ENCODE measurements at regions not wholly inside any gene's neighbourhood (a gene's known extent, or its start where the extent isn't known, plus 50 kb on each side); places are given as distances from the start of the nearest gene placed in this dataset.
"Not testable (repeated sequence)": the region's sequence is repeated elsewhere in the genome, so short reads cannot be mapped to it uniquely, and the experiment has no call there.

DNA sequence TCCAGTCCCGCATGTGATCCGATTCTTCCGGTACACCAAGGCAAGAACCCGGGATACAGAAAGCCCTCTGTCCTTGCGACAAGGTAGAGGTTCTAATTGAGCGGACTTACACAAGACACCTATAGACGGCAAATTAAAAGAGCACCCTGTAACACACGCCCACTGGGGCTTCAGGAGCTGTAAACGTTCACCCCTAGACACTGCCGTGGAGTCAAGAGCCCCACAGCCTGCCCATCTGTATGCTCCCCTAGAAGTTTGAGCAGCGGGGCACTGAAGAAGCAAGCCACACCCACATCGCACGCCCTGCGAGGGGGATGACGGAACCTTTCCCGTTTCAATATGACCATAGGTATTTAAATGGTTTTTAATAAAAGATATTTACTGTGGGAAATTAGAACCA is 696.3 kb upstream of the MMS22L start:
- H3K36me3 ChIP-seq (ENCODE audit: control insufficient read depth, insufficient read depth, low read length, severe bottlenecking); H3K27me3 ChIP-seq (replicated peaks; ENCODE audit: control insufficient read depth, insufficient read depth, low read length); H3K4me3 ChIP-seq (ENCODE audit: low read length); H3K9me3 ChIP-seq (ENCODE audit: control insufficient read depth, low read length); H3K9ac ChIP-seq (ENCODE audit: low read length); DNase-seq (ENCODE audit: low read depth); H3K4me1 ChIP-seq (ENCODE audit: control insufficient read depth, insufficient read depth, low read length): not testable (repeated sequence)

DNA sequence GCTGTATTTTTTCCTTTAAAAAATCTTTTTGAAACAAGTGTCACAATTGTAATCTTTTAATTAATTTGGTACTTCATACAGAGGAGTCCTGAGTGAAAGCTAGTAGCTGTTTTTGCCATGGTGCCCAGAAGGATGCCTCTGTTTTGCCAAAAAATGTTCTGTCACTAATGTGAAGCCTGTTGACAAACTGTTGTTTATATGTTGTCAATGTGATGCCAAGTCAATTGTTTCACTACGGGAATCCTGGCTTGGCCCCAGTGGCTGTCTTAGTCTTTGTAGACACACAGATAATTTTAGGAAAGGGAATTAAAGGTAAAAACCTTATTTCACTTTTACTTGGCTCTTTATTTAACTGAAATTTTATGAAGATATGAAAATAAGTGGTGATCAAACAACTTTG is 706.4 kb upstream of the MMS22L start:
- H3K27me3 ChIP-seq (replicated peaks; ENCODE audit: control insufficient read depth, insufficient read depth, low read length), result no peaks in the 10 kb centered on the region

DNA sequence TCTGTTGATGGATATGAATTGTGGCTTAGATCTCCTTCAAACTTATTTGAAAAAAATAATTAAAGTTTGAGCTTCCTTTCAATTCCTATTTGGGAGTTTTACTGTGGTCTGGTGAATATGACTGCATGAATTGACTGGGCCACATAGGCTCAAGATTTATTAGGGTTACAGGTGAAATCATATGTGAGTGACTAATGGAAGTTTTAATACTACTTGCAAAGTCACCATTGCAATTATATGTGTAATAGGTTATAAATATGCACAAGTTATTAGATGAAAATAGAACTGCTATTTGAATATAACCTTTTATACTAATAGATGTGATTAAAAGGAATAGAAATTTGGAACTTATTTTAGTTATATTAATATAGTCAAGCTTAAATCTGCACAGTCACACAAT is 712.1 kb upstream of the MMS22L start:
- Histone ChIP-seq H3K9ac (ENCODE audit: low read length) (no peak overlapping the region), H3K4me1 (ENCODE audit: control insufficient read depth, insufficient read depth, low read length) (no peaks in the 10 kb centered on the region), H3K27me3 (replicated peaks; ENCODE audit: control insufficient read depth, insufficient read depth, low read length) (peaks cover 4% of the 10 kb centered on the region), H3K4me3 (ENCODE audit: low read length) (no peak overlapping the region), H3K36me3 (ENCODE audit: control insufficient read depth, insufficient read depth, low read length, severe bottlenecking) (no peaks in the 10 kb centered on the region), H3K9me3 (ENCODE audit: control insufficient read depth, low read length) (no peaks in the 10 kb centered on the region)
- DNase-seq (ENCODE audit: low read depth), result no peak

More for the DNA sequence above, 706.4 kb upstream of the MMS22L start:
- H3K4me3 ChIP-seq (ENCODE audit: low read length), result no peak overlapping the region
- H3K4me1 ChIP-seq (ENCODE audit: control insufficient read depth, insufficient read depth, low read length), result no peaks in the 10 kb centered on the region
- H3K9ac ChIP-seq (ENCODE audit: low read length), result no peak overlapping the region
- H3K9me3 ChIP-seq (ENCODE audit: control insufficient read depth, low read length), result no peaks in the 10 kb centered on the region
- H3K36me3 ChIP-seq (ENCODE audit: control insufficient read depth, insufficient read depth, low read length, severe bottlenecking), result no peaks in the 10 kb centered on the region
- no peak for DNase-seq (ENCODE audit: low read depth)

DNA sequence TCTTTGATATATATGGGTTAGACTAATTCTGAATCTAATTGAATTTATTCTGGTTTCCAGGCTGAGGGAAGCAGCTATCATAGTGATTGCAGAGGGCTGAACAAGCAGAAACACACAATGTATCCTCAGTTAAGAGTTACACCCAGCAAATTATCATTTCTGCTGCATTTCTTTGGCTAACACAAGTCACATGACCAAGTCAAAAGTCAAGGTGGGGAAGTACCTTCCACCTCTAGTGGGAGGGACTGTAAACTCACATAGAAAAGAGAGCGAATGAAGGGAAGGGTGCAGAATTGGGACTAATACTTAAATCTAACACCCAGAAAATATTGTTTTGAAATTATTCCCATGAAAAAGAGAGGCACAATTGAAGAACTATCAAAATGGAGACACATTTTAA is 719.7 kb upstream of the MMS22L start:
- no peaks in the 10 kb centered on the region for H3K9me3 ChIP-seq (ENCODE audit: control insufficient read depth, low read length)
- peaks cover 8% of the 10 kb centered on the region for H3K27me3 ChIP-seq (replicated peaks; ENCODE audit: control insufficient read depth, insufficient read depth, low read length)
- no peak overlapping the region for H3K9ac ChIP-seq (ENCODE audit: low read length)
- no peak for DNase-seq (ENCODE audit: low read depth)
- H3K36me3 ChIP-seq (ENCODE audit: control insufficient read depth, insufficient read depth, low read length, severe bottlenecking), result no peaks in the 10 kb centered on the region
- H3K4me3 ChIP-seq (ENCODE audit: low read length), result no peak overlapping the region
- H3K4me1 ChIP-seq (ENCODE audit: control insufficient read depth, insufficient read depth, low read length), result no peaks in the 10 kb centered on the region

DNA sequence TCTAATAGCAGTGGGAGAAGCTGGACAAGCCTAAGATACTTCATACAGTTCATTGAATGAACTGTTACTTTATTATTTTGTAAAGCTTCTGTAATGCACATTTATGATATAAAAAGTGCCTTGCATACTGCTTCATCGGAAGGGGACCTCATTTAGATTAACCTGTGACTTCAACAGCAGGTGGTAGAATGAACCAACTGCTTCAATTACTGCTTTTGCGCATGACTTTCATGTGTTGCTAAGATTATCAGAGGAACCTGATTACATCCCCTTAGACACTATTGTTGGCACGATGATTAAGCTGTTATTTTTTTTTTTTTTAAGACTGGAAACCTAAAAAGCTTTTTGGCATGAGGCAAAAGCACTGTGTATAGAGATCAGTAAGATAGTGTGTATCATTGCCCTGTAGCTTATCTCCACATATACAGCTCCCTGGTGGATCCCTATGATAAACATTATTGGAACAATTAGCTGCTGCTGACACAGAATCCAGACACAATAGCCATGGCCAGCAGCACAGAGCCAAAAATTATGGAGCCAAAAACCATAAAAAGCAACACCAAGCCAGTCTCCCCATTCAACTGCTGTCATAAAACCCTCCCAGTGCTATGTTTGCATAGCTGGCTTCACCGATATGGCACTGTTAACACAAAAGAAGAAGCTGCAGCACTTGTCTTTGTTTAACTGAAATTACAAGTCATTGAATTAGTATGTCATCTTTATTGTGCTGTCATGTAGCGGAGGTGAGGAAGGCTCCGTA is 731.6 kb upstream of the MMS22L start:
- no peaks in the 10 kb centered on the region for H3K36me3 ChIP-seq (ENCODE audit: control insufficient read depth, insufficient read depth, low read length, severe bottlenecking)
- no peaks in the 10 kb centered on the region for H3K9me3 ChIP-seq (ENCODE audit: control insufficient read depth, low read length)
- H3K9ac ChIP-seq (ENCODE audit: low read length), result no peak overlapping the region
- H3K4me1 ChIP-seq (ENCODE audit: control insufficient read depth, insufficient read depth, low read length), result no peaks in the 10 kb centered on the region
- no peak for DNase-seq (ENCODE audit: low read depth)
- no peaks in the 10 kb centered on the region for H3K27me3 ChIP-seq (replicated peaks; ENCODE audit: control insufficient read depth, insufficient read depth, low read length)
- H3K4me3 ChIP-seq (ENCODE audit: low read length), result no peak overlapping the region

DNA sequence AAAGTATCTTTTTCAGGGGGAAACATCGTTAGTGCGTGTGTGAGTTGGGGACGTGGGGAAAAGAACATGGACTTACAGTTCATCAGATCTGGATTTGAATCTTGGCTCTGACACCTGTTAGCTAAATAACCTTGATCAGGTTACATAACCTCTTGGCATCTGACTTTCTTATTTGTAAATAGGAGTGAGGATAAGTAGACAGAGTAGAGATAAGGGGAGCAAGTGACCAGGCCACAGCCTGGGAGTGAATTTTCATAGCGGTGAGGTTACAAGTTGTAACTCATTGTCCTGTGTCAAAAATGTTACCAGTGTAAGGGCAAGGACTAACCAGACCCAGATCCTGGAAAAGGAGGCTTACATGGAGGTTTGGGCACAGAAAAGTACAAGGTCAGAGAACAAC is 733.5 kb upstream of the MMS22L start:
- Histone ChIP-seq H3K9me3 (ENCODE audit: control insufficient read depth, low read length) (no peaks in the 10 kb centered on the region), H3K36me3 (ENCODE audit: control insufficient read depth, insufficient read depth, low read length, severe bottlenecking) (no peaks in the 10 kb centered on the region)
- no peak for DNase-seq (ENCODE audit: low read depth)

DNA sequence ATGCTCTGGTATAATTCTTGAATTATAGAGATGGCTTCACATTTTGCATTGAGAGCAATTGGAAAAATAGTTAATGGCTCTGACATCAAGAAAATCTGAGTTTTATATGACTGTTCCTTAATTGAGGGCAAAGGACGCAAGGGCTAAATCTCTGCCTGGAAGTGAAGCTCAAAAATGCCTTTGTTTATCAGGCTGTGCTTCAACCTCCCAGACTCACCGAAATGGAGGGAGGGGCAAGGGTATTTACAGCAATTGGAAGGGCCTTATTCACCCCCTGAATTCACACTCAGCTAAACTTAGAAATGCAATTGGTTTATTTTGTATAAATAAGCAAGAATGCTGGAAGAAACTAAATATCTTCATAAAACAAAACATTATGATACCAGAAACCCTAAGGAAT is 737.2 kb upstream of the MMS22L start:
- DNase-seq (ENCODE audit: low read depth), result no peak
- H3K9ac ChIP-seq (ENCODE audit: low read length), result no peak overlapping the region
- no peaks in the 10 kb centered on the region for H3K9me3 ChIP-seq (ENCODE audit: control insufficient read depth, low read length)
- no peak overlapping the region for H3K4me3 ChIP-seq (ENCODE audit: low read length)
- no peaks in the 10 kb centered on the region for H3K36me3 ChIP-seq (ENCODE audit: control insufficient read depth, insufficient read depth, low read length, severe bottlenecking)
- no peaks in the 10 kb centered on the region for H3K4me1 ChIP-seq (ENCODE audit: control insufficient read depth, insufficient read depth, low read length)
- H3K27me3 ChIP-seq (replicated peaks; ENCODE audit: control insufficient read depth, insufficient read depth, low read length), result no peaks in the 10 kb centered on the region

More for the DNA sequence above, 733.5 kb upstream of the MMS22L start:
- H3K4me3 ChIP-seq (ENCODE audit: low read length), result no peak overlapping the region
- H3K9ac ChIP-seq (ENCODE audit: low read length), result no peak overlapping the region
- no peaks in the 10 kb centered on the region for H3K27me3 ChIP-seq (replicated peaks; ENCODE audit: control insufficient read depth, insufficient read depth, low read length)
- H3K4me1 ChIP-seq (ENCODE audit: control insufficient read depth, insufficient read depth, low read length), result no peaks in the 10 kb centered on the region

DNA sequence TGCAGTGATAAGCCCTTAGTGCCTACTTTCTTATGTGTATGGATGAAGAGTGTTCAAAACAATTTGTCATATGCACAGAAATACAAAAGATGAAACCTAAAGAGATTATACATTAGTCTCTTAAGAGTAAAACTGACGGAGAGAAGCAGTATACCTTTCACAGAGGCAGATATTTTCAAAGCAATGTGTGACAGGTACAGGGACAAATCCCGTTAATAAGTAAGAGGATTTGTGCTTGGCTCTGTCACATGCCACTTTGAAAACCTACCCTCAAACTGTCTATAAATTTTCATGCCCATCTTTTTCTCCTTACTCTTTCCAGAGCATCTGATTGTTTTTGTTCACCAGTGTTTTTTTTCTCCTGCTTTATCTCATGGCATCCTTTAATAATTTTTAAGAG is 741.3 kb upstream of the MMS22L start:
- H3K4me3 ChIP-seq (ENCODE audit: low read length), result no peak overlapping the region
- H3K27me3 ChIP-seq (replicated peaks; ENCODE audit: control insufficient read depth, insufficient read depth, low read length), result no peaks in the 10 kb centered on the region
- no peaks in the 10 kb centered on the region for H3K4me1 ChIP-seq (ENCODE audit: control insufficient read depth, insufficient read depth, low read length)
- no peaks in the 10 kb centered on the region for H3K36me3 ChIP-seq (ENCODE audit: control insufficient read depth, insufficient read depth, low read length, severe bottlenecking)
- no peaks in the 10 kb centered on the region for H3K9me3 ChIP-seq (ENCODE audit: control insufficient read depth, low read length)
- H3K9ac ChIP-seq (ENCODE audit: low read length), result no peak overlapping the region
- DNase-seq (ENCODE audit: low read depth), result no peak

DNA sequence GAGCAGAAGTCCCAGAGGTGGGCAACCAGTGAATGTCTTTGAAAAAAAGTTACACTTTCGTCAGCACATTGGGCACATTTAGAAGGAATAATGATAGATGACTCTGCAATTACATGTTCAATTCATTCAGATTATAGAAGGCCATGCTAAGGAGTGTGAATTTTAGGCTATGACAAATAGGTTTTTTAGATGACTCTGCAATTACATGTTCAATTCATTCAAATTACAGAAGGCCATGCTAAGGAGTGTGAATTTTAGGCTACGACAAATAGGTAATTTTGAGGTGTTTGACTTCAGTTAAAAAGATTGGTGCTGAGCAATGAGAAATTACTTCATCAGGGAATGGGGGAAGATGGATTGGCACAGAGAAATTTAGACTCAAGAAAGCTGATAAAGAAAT is 744.9 kb upstream of the MMS22L start:
- Histone ChIP-seq H3K27me3 (replicated peaks; ENCODE audit: control insufficient read depth, insufficient read depth, low read length) (no peaks in the 10 kb centered on the region), H3K4me3 (ENCODE audit: low read length) (no peak overlapping the region), H3K9me3 (ENCODE audit: control insufficient read depth, low read length) (no peaks in the 10 kb centered on the region), H3K4me1 (ENCODE audit: control insufficient read depth, insufficient read depth, low read length) (no peaks in the 10 kb centered on the region), H3K36me3 (ENCODE audit: control insufficient read depth, insufficient read depth, low read length, severe bottlenecking) (no peaks in the 10 kb centered on the region), H3K9ac (ENCODE audit: low read length) (no peak overlapping the region)
- DNase-seq (ENCODE audit: low read depth), result no peak

DNA sequence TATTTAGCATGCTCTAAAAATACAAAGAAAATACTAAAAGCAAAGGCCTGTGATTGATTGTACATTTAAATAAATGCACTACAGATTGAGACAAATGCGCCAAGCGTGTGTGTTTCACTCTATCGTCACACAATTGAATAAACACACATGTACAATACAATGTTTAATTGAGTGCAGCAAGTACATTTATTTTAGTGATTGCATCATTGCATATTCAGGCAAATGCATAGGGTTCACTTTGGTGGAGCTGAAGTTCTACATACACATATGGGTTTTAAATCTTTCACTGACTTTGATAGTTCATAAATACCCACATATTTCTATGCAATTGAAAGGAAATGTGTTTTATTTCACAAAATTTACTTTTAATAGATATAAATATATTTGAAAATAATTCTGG is 750.6 kb upstream of the MMS22L start:
- H3K36me3 ChIP-seq (ENCODE audit: control insufficient read depth, insufficient read depth, low read length, severe bottlenecking), result no peaks in the 10 kb centered on the region
- no peak overlapping the region for H3K9ac ChIP-seq (ENCODE audit: low read length)
- no peak for DNase-seq (ENCODE audit: low read depth)
- H3K27me3 ChIP-seq (replicated peaks; ENCODE audit: control insufficient read depth, insufficient read depth, low read length), result no peaks in the 10 kb centered on the region
- no peaks in the 10 kb centered on the region for H3K9me3 ChIP-seq (ENCODE audit: control insufficient read depth, low read length)
- no peak overlapping the region for H3K4me3 ChIP-seq (ENCODE audit: low read length)
- no peaks in the 10 kb centered on the region for H3K4me1 ChIP-seq (ENCODE audit: control insufficient read depth, insufficient read depth, low read length)

DNA sequence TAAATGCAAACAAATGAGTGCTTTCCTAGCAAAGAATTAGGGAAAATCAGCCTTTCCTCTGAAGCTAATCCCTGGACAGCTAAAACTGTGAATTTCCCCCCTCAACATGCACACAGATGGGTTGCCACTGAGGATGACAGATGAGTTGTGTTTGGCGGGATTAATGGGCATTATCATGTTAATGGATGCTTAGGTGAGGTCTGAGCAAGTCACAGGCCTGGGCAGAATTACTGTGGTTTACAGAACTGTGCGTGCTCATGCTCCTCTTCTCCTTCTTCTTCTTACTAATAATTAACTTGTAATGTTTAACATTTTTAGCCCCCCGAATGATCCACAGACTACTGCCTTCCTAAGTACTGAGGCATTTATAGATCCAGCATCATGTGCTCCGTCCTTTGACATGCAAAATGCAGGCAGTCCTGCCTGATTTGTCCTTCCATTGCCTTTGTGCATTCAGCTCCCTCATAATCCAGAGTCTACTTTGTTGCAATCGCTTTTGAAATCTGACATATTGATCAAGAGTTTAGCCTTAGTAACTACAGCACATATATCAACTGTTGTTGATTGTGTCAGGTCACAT is 753.4 kb upstream of the MMS22L start:
- no peak overlapping the region for H3K9ac ChIP-seq (ENCODE audit: low read length)

DNA sequence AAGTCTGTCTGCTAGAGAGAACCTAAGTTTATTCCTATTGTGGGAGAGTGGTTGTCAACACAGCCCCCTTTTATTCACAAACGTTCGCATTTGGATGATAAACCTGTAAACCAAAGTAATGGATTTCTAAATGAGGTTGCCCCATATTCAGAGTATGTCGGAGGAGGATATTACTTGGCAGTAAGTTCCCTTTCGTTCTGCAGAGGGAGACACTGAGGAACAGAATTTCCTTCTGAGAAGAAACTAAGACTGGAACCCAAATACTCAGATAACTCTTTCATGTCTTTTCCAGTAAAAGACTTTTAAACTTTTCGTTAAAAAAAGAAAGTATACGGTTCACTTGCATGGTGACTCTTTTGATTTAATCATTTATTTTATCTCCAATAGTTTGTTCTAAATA is 754.6 kb upstream of the MMS22L start:
- Histone ChIP-seq H3K4me1 (ENCODE audit: control insufficient read depth, insufficient read depth, low read length) (peaks cover 4% of the 10 kb centered on the region), H3K4me3 (ENCODE audit: low read length) (no peak overlapping the region)

More for the DNA sequence above, 753.4 kb upstream of the MMS22L start:
- H3K27me3 ChIP-seq (replicated peaks; ENCODE audit: control insufficient read depth, insufficient read depth, low read length), result peaks cover 10% of the 10 kb centered on the region
- H3K36me3 ChIP-seq (ENCODE audit: control insufficient read depth, insufficient read depth, low read length, severe bottlenecking), result no peaks in the 10 kb centered on the region
- no peak for DNase-seq (ENCODE audit: low read depth)
- H3K4me3 ChIP-seq (ENCODE audit: low read length), result no peak overlapping the region
- H3K9me3 ChIP-seq (ENCODE audit: control insufficient read depth, low read length), result no peaks in the 10 kb centered on the region
- H3K4me1 ChIP-seq (ENCODE audit: control insufficient read depth, insufficient read depth, low read length), result peaks cover 4% of the 10 kb centered on the region

More for the DNA sequence above, 754.6 kb upstream of the MMS22L start:
- no peak for DNase-seq (ENCODE audit: low read depth)
- Histone ChIP-seq H3K27me3 (replicated peaks; ENCODE audit: control insufficient read depth, insufficient read depth, low read length) (peaks cover 17% of the 10 kb centered on the region), H3K9me3 (ENCODE audit: control insufficient read depth, low read length) (no peaks in the 10 kb centered on the region), H3K9ac (ENCODE audit: low read length) (no peak overlapping the region), H3K36me3 (ENCODE audit: control insufficient read depth, insufficient read depth, low read length, severe bottlenecking) (no peaks in the 10 kb centered on the region)
